DND-41 (cell line): ENCODE measurements at regions not wholly inside any gene's neighbourhood (a gene's known extent, or its start where the extent isn't known, plus 50 kb on each side); places are given as distances from the start of the nearest gene placed in this dataset.

Experiments
- EZH2 ChIP-seq: IDR thresholded peaks from 3 replicates; pipeline ENCODE4 v1.6.1; 2012; ENCODE audit warnings: borderline replicate concordance, low read depth, mild to moderate bottlenecking, moderate library complexity, low read length, inconsistent platforms; ENCODE audit not compliant: severe bottlenecking
- TF ChIP-seq, protein P1 (sequence below): IDR thresholded peaks from 2 replicates; pipeline ENCODE4 v1.5.1; 2012; ENCODE audit warnings: borderline replicate concordance, low read length, moderate library complexity, mild to moderate bottlenecking; ENCODE audit not compliant: poor library complexity, severe bottlenecking; ENCODE audit errors: extremely low read depth

DNA sequence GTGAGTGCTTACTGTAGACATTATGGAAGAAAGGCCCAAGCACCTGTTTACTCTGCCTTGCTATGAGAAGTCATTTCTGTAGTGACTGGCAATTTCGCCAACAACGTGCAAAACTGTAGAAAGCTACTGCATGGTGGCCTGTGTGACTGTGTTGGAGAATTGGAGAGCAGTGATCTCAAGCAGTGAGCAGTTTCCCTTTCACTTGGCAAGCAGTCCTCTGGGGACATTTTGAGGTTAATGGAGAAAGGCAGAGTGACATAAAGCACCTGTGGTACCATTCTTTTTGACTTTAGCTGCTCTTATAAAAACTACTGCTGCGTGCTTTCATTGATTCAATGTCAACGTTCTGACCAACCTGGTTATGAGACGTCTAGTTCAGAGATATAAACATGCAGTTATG is 382.6 kb upstream of the JAG1 start:
- TF ChIP-seq, protein P1, sequence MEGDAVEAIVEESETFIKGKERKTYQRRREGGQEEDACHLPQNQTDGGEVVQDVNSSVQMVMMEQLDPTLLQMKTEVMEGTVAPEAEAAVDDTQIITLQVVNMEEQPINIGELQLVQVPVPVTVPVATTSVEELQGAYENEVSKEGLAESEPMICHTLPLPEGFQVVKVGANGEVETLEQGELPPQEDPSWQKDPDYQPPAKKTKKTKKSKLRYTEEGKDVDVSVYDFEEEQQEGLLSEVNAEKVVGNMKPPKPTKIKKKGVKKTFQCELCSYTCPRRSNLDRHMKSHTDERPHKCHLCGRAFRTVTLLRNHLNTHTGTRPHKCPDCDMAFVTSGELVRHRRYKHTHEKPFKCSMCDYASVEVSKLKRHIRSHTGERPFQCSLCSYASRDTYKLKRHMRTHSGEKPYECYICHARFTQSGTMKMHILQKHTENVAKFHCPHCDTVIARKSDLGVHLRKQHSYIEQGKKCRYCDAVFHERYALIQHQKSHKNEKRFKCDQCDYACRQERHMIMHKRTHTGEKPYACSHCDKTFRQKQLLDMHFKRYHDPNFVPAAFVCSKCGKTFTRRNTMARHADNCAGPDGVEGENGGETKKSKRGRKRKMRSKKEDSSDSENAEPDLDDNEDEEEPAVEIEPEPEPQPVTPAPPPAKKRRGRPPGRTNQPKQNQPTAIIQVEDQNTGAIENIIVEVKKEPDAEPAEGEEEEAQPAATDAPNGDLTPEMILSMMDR, result no peak
- no peak for TF ChIP-seq EZH2
